ENCODE measurements at regions not wholly inside any gene's neighbourhood (a gene's known extent, or its start where the extent isn't known, plus 50 kb on each side); places are given as distances from the start of the nearest gene placed in this dataset.
"Not testable (repeated sequence)": the region's sequence is repeated elsewhere in the genome, so short reads cannot be mapped to it uniquely, and the experiment has no call there.

- H3K9me3 ChIP-seq (ENCODE audit: low read depth), result no peaks in the 10 kb centered on the region
- H3K4me2 ChIP-seq, result no peak overlapping the region
- H4K20me1 ChIP-seq (ENCODE audit: low read depth), result no peaks in the 10 kb centered on the region
- Mint-ChIP-seq H3K4me3 (no peak overlapping the region), H3K4me1 (no peaks in the 10 kb centered on the region), H3K27me3 (ENCODE audit: insufficient read depth, low read depth) (peaks cover 3% of the 10 kb centered on the region), H3K27ac (no peak overlapping the region), H3K36me3 (no peaks in the 10 kb centered on the region), H3K9me3 (no peaks in the 10 kb centered on the region)
- no peaks in the 10 kb centered on the region for H3K79me2 ChIP-seq (ENCODE audit: low read depth)
- no peak for DNase-seq (ENCODE audit: low spot score)
- H3K4me1 ChIP-seq, result no peaks in the 10 kb centered on the region
- TF ChIP-seq CTCF (IDR thresholded peaks at IDR 0.05), result no peak
- no peaks in the 10 kb centered on the region for H3K27me3 ChIP-seq
- no peak overlapping the region for H3K4me3 ChIP-seq
- peak overlapping the region; percentile 50 for H2AFZ ChIP-seq (replicated peaks)
- H3F3A ChIP-seq (ENCODE audit: low read depth), result no peaks in the 10 kb centered on the region
- no peaks in the 10 kb centered on the region for H3K36me3 ChIP-seq
- H3K27ac ChIP-seq, result no peak overlapping the region
- no peak overlapping the region for H3K9ac ChIP-seq
Observed at GRCh38 chr10:8360814-8361509, 306.5 kb downstream of the GATA3 start.

- Histone ChIP-seq H3K9me3 (ENCODE audit: low read depth) (no peaks in the 10 kb centered on the region), H3K79me2 (ENCODE audit: low read depth) (no peaks in the 10 kb centered on the region), H3K9ac (no peak overlapping the region), H3K4me3 (no peak overlapping the region), H3K27me3 (no peaks in the 10 kb centered on the region), H3F3A (ENCODE audit: low read depth) (no peaks in the 10 kb centered on the region), H3K36me3 (no peaks in the 10 kb centered on the region), H3K4me1 (no peaks in the 10 kb centered on the region), H2AFZ (replicated peaks) (peak overlapping the region; percentile 50), H4K20me1 (ENCODE audit: low read depth) (no peaks in the 10 kb centered on the region), H3K27ac (no peak overlapping the region), H3K4me2 (no peak overlapping the region)
- Mint-ChIP-seq H3K9me3 (no peaks in the 10 kb centered on the region), H3K27me3 (ENCODE audit: insufficient read depth, low read depth) (peaks cover 3% of the 10 kb centered on the region), H3K4me3 (no peak overlapping the region), H3K4me1 (no peaks in the 10 kb centered on the region), H3K27ac (no peak overlapping the region), H3K36me3 (no peaks in the 10 kb centered on the region)
- TF ChIP-seq CTCF (IDR thresholded peaks at IDR 0.05), result no peak
- no peak for TF ChIP-seq EZH2 (IDR thresholded peaks at IDR 0.05)
- TF ChIP-seq EZH2phosphoT487 (IDR thresholded peaks at IDR 0.05), result no peak
- DNase-seq (ENCODE audit: low spot score), result no peak
Observed at GRCh38 chr10:8361510-8361844, 307.0 kb downstream of the GATA3 start.

- Mint-ChIP-seq H3K4me3 (no peak overlapping the region), H3K27ac (no peak overlapping the region)
Observed at GRCh38 chr10:8365935-8366911, 311.7 kb downstream of the GATA3 start.

GRCh38 chr10:8367672-8368411, 313.4 kb downstream of the GATA3 start:
- H3F3A ChIP-seq (ENCODE audit: low read depth); H3K4me2 ChIP-seq; H3K36me3 ChIP-seq; H3K4me3 Mint-ChIP-seq; H3K27ac ChIP-seq; H3K4me3 ChIP-seq; H3K27ac Mint-ChIP-seq; H2AFZ ChIP-seq (replicated peaks); H3K9me3 ChIP-seq (ENCODE audit: low read depth); DNase-seq (ENCODE audit: low spot score); H3K27me3 Mint-ChIP-seq (ENCODE audit: insufficient read depth, low read depth); H3K4me1 ChIP-seq; H3K27me3 ChIP-seq; H3K9ac ChIP-seq; H3K9me3 Mint-ChIP-seq; H3K36me3 Mint-ChIP-seq; H3K79me2 ChIP-seq (ENCODE audit: low read depth); H4K20me1 ChIP-seq (ENCODE audit: low read depth); H3K4me1 Mint-ChIP-seq: not testable (repeated sequence)

More at GRCh38 chr10:8365935-8366911, 311.7 kb downstream of the GATA3 start:
- Histone ChIP-seq H3K27ac (no peak overlapping the region), H2AFZ (replicated peaks) (no peak overlapping the region), H3K9ac (no peak overlapping the region), H3K79me2 (ENCODE audit: low read depth) (no peaks in the 10 kb centered on the region), H3K27me3 (no peaks in the 10 kb centered on the region), H3K4me1 (no peaks in the 10 kb centered on the region), H4K20me1 (ENCODE audit: low read depth) (no peaks in the 10 kb centered on the region), H3K4me3 (no peak overlapping the region), H3K9me3 (ENCODE audit: low read depth) (no peaks in the 10 kb centered on the region), H3K36me3 (no peaks in the 10 kb centered on the region), H3K4me2 (no peak overlapping the region), H3F3A (ENCODE audit: low read depth) (no peaks in the 10 kb centered on the region)
- peaks cover 7% of the 10 kb centered on the region for H3K27me3 Mint-ChIP-seq (ENCODE audit: insufficient read depth, low read depth)
- DNase-seq (ENCODE audit: low spot score), result no peak
- TF ChIP-seq EZH2phosphoT487 (IDR thresholded peaks at IDR 0.05) (no peak), EZH2 (IDR thresholded peaks at IDR 0.05) (no peak), CTCF (IDR thresholded peaks at IDR 0.05) (no peak)
- H3K36me3 Mint-ChIP-seq, result no peaks in the 10 kb centered on the region
- no peaks in the 10 kb centered on the region for H3K4me1 Mint-ChIP-seq
- H3K9me3 Mint-ChIP-seq, result no peaks in the 10 kb centered on the region

Measured in neural progenitor cell (in vitro differentiated cells).